HEK293 (cell line): ENCODE measurements at regions not wholly inside any gene's neighbourhood (a gene's known extent, or its start where the extent isn't known, plus 50 kb on each side); places are given as distances from the start of the nearest gene placed in this dataset.

Source experiments
- CTCF ChIA-PET: fragments of 350-600 bp; formaldehyde crosslinking; extraction: SDS; loops from one replicate; lab custom pipeline; 2021; ENCODE audit warnings: antibody characterized with exemption; lab: Yijun Ruan, JAX
- POLR2A ChIA-PET: fragments of 300-600 bp; formaldehyde crosslinking; extraction: SDS; loops from one replicate; lab custom pipeline; 2020; ENCODE audit warnings: antibody characterized with exemption, inconsistent platforms; lab: Yijun Ruan, JAX
- H3K27ac ChIP-seq: fragments of 200-500 bp; sonication (Bioruptor generic); 2 replicates; pipeline ENCODE4 v1.5.1; 2014; ENCODE audit warnings: low read depth, low read length, control low read depth, inconsistent platforms; ENCODE audit errors: extremely low read depth
- H3K36me3 ChIP-seq, 2 experiments: fragments of 200-500 bp in 1 of 2; sonication (Bioruptor generic) in 1 of 2; 1 replicate in 1 of 2; 2 replicates in 1 of 2; pipeline ENCODE4 v1.5.1; 2014 to 2017; ENCODE audit warnings: inconsistent platforms in 2 of 2, low read length in 2 of 2; ENCODE audit not compliant: control insufficient read depth in 2 of 2, insufficient read depth in 1 of 2
- H3K4me1 ChIP-seq: fragments of 200-500 bp; sonication (Bioruptor generic); 2 replicates; pipeline ENCODE4 v1.5.1; 2014; ENCODE audit warnings: mild to moderate bottlenecking, low read length, inconsistent platforms; ENCODE audit not compliant: control insufficient read depth, insufficient read depth
- H3K4me3 ChIP-seq: 2 replicates; pipeline ENCODE4 v1.5.1; 2011; ENCODE audit warnings: low read depth, mild to moderate bottlenecking, control low read depth, low read length, moderate library complexity
- H3K9me3 ChIP-seq: fragments of 200-500 bp; sonication (Bioruptor generic); 2 replicates; pipeline ENCODE4 v1.5.1; 2014; ENCODE audit warnings: low read depth, low read length, inconsistent platforms; ENCODE audit not compliant: control insufficient read depth, insufficient read depth
- EGR2 ChIP-seq: fragments of 450-650 bp; formaldehyde crosslinking; IDR thresholded peaks from 2 replicates; pipeline ENCODE4 v1.5.1; 2016; ENCODE audit warnings: low read depth, missing biosample characterization, missing genetic modification characterization
- SCRT2 ChIP-seq: fragments of 450-650 bp; formaldehyde crosslinking; IDR thresholded peaks from 2 replicates; pipeline ENCODE4 v1.5.1; 2016; ENCODE audit warnings: missing biosample characterization, missing genetic modification characterization
- TRIM28 ChIP-seq: IDR thresholded peaks from 2 replicates; pipeline ENCODE4 v1.6.1; 2011; ENCODE audit warnings: low read length, control low read depth, borderline replicate concordance
- WT1 ChIP-seq: fragments of 450-650 bp; formaldehyde crosslinking; IDR thresholded peaks from 2 replicates; pipeline ENCODE4 v1.5.1; 2016; ENCODE audit warnings: missing biosample characterization, missing genetic modification characterization
- ZBTB7A ChIP-seq: fragments of 450-650 bp; formaldehyde crosslinking; IDR thresholded peaks from 2 replicates; pipeline ENCODE4 v1.5.1; 2016; ENCODE audit warnings: low read depth, missing biosample characterization, missing genetic modification characterization
- ZEB2 ChIP-seq: fragments of 450-650 bp; formaldehyde crosslinking; IDR thresholded peaks from 2 replicates; pipeline ENCODE4 v1.5.1; 2016; ENCODE audit warnings: missing biosample characterization, missing genetic modification characterization
- ZNF155 ChIP-seq: fragments of 450-650 bp; formaldehyde crosslinking; IDR thresholded peaks from 2 replicates; pipeline ENCODE4 v1.5.1; 2016; ENCODE audit warnings: missing biosample characterization, missing genetic modification characterization
- ZNF37A ChIP-seq: fragments of 450-650 bp; IDR thresholded peaks from 2 replicates; pipeline ENCODE4 v1.5.1; 2018; ENCODE audit warnings: missing biosample characterization, missing genetic modification characterization
- ZNF394 ChIP-seq: fragments of 450-650 bp; formaldehyde crosslinking; IDR thresholded peaks from 2 replicates; pipeline ENCODE4 v1.5.1; 2016; ENCODE audit warnings: missing biosample characterization, missing genetic modification characterization, mild to moderate bottlenecking, moderate library complexity, borderline replicate concordance
- ZNF423 ChIP-seq: fragments of 450-650 bp; formaldehyde crosslinking; IDR thresholded peaks from 2 replicates; pipeline ENCODE4 v1.5.1; 2016; ENCODE audit warnings: missing biosample characterization, missing genetic modification characterization
- ZNF48 ChIP-seq: fragments of 450-650 bp; formaldehyde crosslinking; IDR thresholded peaks from 2 replicates; pipeline ENCODE4 v1.5.1; 2016; ENCODE audit warnings: missing biosample characterization, missing genetic modification characterization
- ZNF514 ChIP-seq: fragments of 450-650 bp; formaldehyde crosslinking; IDR thresholded peaks from 2 replicates; pipeline ENCODE4 v1.5.1; 2016; ENCODE audit warnings: missing biosample characterization, missing genetic modification characterization
- ZNF521 ChIP-seq: fragments of 450-650 bp; formaldehyde crosslinking; IDR thresholded peaks from 2 replicates; pipeline ENCODE4 v1.5.1; 2017; ENCODE audit warnings: missing biosample characterization, mild to moderate bottlenecking, missing genetic modification characterization
- ZNF555 ChIP-seq: fragments of 450-650 bp; formaldehyde crosslinking; conservative IDR thresholded peaks from 2 replicates; pipeline ENCODE4 v1.5.1; 2017; ENCODE audit warnings: missing biosample characterization, mild to moderate bottlenecking, missing genetic modification characterization, inconsistent platforms
- ZNF585B ChIP-seq: fragments of 450-650 bp; formaldehyde crosslinking; IDR thresholded peaks from 2 replicates; pipeline ENCODE4 v1.5.1; 2016; ENCODE audit warnings: missing biosample characterization, missing genetic modification characterization
- ZNF623 ChIP-seq: fragments of 450-650 bp; formaldehyde crosslinking; IDR thresholded peaks from 2 replicates; pipeline ENCODE4 v1.5.1; 2016; ENCODE audit warnings: missing biosample characterization, missing genetic modification characterization
- ZNF654 ChIP-seq: fragments of 450-650 bp; formaldehyde crosslinking; IDR thresholded peaks from 2 replicates; pipeline ENCODE4 v1.5.1; 2016; ENCODE audit warnings: low read depth, missing biosample characterization, missing genetic modification characterization
- ZNF658 ChIP-seq: fragments of 450-650 bp; formaldehyde crosslinking; IDR thresholded peaks from 2 replicates; pipeline ENCODE4; 2016; ENCODE audit warnings: missing biosample characterization, missing genetic modification characterization
- ZNF843 ChIP-seq: fragments of 450-650 bp; formaldehyde crosslinking; IDR thresholded peaks from 2 replicates; pipeline ENCODE4 v1.5.1; 2016; ENCODE audit warnings: missing biosample characterization, missing genetic modification characterization
- ZSCAN30 ChIP-seq: fragments of 450-650 bp; IDR thresholded peaks from 2 replicates; pipeline ENCODE4 v1.5.1; 2018; ENCODE audit warnings: missing biosample characterization, mild to moderate bottlenecking, missing genetic modification characterization, moderate library complexity
- TF ChIP-seq, protein P1 (sequence below): fragments of 450-650 bp; formaldehyde crosslinking; IDR thresholded peaks from 2 replicates; pipeline ENCODE4 v1.5.1; 2016; ENCODE audit warnings: missing biosample characterization, missing genetic modification characterization
- TF ChIP-seq, protein P2 (sequence below): fragments of 450-650 bp; formaldehyde crosslinking; IDR thresholded peaks from 2 replicates; pipeline ENCODE4 v1.5.1; 2016; ENCODE audit warnings: missing biosample characterization, missing genetic modification characterization
- TF ChIP-seq, protein P3 (sequence below): fragments of 450-650 bp; formaldehyde crosslinking; IDR thresholded peaks from 2 replicates; pipeline ENCODE4; 2016; ENCODE audit warnings: missing biosample characterization, missing genetic modification characterization
- TF ChIP-seq, protein P4 (sequence below): fragments of 450-650 bp; formaldehyde crosslinking; conservative IDR thresholded peaks from 2 replicates; pipeline ENCODE4 v1.5.1; 2016; ENCODE audit warnings: low read depth, missing biosample characterization, missing genetic modification characterization

DNA sequence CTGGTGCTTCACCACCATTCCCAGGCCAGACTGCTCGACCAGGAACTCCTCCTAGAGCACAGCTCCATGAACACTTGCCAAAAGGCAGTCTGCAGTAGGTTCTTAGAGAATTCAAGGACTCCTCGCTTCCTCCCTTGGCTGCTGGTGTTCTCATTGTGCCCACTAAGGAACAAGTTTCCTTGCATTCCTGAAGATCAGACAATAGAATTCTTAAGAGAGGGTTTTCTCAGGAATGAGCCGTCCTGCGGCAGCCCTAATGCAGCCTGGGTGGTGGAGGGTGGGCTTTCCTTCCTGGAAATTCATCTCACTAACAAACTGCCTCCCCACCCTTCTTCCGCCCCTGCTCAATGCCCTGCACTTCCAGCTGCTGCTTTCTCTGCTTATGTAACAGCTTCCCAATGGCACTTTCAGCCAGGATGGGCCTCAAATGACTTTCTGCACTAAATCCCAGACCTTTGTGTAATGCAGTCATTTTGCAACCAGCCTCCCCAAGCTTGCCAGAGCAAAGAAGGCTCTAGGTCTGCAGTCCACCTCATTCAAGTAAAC is 287.9 kb downstream of the PLPP3 start:
- POLR2A ChIA-PET: no interaction called here
- H3K9me3 ChIP-seq: no peaks in the 10 kb centered on the region
- no peak overlapping the region for H3K4me3 ChIP-seq
- H3K4me1 ChIP-seq: 0 out of 2 replicates have a peak, but pooled peaks cover 2% of the 10 kb centered on the region
- TF ChIP-seq ZNF423 (tag by site-specific recombination) (no peak), ZNF521 (tag by site-specific recombination) (no peak), ZNF623 (tag by site-specific recombination) (no peak), ZNF48 (tag by site-specific recombination) (no peak), ZNF843 (tag by site-specific recombination) (no peak), WT1 (no peak), ZNF514 (no peak), ZEB2 (tag by site-specific recombination) (no peak), ZNF555 (tag by site-specific recombination) (no peak), ZNF394 (no peak), ZBTB7A (no peak), ZSCAN30 (tag by site-specific recombination) (no peak), ZNF585B (tag by site-specific recombination) (no peak), TRIM28 (no peak), ZNF155 (tag by site-specific recombination) (no peak), SCRT2 (tag by site-specific recombination) (no peak), ZNF654 (tag by site-specific recombination) (no peak)
- TF ChIP-seq, protein P1, sequence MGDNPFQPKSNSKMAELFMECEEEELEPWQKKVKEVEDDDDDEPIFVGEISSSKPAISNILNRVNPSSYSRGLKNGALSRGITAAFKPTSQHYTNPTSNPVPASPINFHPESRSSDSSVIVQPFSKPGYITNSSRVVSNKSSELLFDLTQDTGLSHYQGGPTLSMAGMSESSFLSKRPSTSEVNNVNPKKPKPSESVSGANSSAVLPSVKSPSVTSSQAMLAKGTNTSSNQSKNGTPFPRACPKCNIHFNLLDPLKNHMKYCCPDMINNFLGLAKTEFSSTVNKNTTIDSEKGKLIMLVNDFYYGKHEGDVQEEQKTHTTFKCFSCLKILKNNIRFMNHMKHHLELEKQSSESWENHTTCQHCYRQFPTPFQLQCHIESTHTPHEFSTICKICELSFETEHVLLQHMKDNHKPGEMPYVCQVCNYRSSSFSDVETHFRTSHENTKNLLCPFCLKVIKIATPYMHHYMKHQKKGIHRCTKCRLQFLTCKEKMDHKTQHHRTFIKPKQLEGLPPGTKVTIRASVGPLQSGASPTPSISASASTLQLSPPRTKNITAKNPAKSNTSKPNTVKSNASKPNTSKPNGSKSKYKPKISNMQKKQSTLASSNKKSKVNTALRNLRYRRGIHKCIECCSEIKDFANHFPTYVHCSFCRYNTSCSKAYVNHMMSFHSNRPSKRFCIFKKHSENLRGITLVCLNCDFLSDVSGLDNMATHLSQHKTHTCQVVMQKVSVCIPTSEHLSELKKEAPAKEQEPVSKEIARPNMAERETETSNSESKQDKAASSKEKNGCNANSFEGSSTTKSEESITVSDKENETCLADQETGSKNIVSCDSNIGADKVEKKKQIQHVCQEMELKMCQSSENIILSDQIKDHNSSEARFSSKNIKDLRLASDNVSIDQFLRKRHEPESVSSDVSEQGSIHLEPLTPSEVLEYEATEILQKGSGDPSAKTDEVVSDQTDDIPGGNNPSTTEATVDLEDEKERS (tag by site-specific recombination): no peak
- TF ChIP-seq, protein P2, sequence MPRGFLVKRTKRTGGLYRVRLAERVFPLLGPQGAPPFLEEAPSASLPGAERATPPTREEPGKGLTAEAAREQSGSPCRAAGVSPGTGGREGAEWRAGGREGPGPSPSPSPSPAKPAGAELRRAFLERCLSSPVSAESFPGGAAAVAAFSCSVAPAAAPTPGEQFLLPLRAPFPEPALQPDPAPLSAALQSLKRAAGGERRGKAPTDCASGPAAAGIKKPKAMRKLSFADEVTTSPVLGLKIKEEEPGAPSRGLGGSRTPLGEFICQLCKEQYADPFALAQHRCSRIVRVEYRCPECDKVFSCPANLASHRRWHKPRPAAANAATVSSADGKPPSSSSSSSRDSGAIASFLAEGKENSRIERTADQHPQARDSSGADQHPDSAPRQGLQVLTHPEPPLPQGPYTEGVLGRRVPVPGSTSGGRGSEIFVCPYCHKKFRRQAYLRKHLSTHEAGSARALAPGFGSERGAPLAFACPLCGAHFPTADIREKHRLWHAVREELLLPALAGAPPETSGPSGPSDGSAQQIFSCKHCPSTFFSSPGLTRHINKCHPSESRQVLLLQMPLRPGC: no peak
- CTCF ChIA-PET: interaction anchor here (0.6 kb wide), 1 partner anchor 537 kb away, joined by 3 read pairs; no protein-coding TSS in a partner anchor
- no peaks in the 10 kb centered on the region for H3K36me3 ChIP-seq
- H3K27ac ChIP-seq: no peak overlapping the region

DNA sequence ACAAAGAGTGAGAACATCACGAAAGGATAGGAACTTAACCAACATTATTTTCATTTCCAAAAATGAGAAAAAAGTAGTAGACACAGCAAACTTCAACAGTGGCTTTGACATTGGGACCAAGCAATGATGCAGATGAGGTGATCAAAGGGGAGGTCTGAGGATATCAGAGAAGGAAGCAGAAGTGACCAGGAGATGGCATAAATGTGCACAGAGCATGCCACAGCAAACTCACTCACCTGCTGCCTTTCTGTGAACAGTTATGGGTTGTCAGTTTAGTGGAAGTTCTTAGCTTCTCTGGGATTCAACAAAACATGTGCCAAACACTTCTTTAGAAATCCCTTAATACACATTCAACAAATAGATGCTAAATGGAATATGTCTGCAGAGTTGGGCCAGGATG is 290.1 kb downstream of the PLPP3 start:
- TF ChIP-seq, protein P3, sequence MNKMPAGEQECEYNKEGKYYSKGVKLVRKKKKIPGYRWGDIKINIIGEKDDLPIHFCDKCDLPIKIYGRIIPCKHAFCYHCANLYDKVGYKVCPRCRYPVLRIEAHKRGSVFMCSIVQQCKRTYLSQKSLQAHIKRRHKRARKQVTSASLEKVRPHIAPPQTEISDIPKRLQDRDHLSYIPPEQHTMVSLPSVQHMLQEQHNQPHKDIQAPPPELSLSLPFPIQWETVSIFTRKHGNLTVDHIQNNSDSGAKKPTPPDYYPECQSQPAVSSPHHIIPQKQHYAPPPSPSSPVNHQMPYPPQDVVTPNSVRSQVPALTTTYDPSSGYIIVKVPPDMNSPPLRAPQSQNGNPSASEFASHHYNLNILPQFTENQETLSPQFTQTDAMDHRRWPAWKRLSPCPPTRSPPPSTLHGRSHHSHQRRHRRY: no peak
- TF ChIP-seq, protein P4, sequence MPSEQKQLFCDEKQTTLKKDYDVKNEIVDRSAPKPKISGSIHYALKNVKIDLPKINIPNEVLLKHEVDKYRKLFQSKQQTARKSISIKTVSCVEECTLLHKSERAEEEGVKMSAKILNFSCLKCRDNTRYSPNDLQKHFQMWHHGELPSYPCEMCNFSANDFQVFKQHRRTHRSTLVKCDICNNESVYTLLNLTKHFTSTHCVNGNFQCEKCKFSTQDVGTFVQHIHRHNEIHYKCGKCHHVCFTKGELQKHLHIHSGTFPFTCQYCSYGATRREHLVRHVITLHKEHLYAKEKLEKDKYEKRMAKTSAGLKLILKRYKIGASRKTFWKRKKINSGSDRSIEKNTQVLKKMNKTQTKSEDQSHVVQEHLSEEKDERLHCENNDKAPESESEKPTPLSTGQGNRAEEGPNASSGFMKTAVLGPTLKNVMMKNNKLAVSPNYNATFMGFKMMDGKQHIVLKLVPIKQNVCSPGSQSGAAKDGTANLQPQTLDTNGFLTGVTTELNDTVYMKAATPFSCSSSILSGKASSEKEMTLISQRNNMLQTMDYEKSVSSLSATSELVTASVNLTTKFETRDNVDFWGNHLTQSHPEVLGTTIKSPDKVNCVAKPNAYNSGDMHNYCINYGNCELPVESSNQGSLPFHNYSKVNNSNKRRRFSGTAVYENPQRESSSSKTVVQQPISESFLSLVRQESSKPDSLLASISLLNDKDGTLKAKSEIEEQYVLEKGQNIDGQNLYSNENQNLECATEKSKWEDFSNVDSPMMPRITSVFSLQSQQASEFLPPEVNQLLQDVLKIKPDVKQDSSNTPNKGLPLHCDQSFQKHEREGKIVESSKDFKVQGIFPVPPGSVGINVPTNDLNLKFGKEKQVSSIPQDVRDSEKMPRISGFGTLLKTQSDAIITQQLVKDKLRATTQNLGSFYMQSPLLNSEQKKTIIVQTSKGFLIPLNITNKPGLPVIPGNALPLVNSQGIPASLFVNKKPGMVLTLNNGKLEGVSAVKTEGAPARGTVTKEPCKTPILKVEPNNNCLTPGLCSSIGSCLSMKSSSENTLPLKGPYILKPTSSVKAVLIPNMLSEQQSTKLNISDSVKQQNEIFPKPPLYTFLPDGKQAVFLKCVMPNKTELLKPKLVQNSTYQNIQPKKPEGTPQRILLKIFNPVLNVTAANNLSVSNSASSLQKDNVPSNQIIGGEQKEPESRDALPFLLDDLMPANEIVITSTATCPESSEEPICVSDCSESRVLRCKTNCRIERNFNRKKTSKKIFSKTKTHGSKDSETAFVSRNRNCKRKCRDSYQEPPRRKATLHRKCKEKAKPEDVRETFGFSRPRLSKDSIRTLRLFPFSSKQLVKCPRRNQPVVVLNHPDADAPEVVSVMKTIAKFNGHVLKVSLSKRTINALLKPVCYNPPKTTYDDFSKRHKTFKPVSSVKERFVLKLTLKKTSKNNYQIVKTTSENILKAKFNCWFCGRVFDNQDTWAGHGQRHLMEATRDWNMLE (tag by site-specific recombination): no peak
- TF ChIP-seq EGR2 (tag by site-specific recombination): no peak
- no peak for TF ChIP-seq ZNF658 (tag by site-specific recombination)
- TF ChIP-seq ZNF37A (tag by site-specific recombination): no peak
- no peaks in the 10 kb centered on the region for H3K36me3 ChIP-seq
- no peak overlapping the region for H3K4me3 ChIP-seq
- H3K27ac ChIP-seq: no peak overlapping the region
- no peaks in the 10 kb centered on the region for H3K9me3 ChIP-seq
- H3K4me1 ChIP-seq: no peaks in the 10 kb centered on the region
- ChIA-PET POLR2A (no interaction called here), CTCF (interaction anchor here (0.9 to 1.2 kb wide), 2 partner anchors 289 to 587 kb away, joined by 3 to 4 read pairs; no protein-coding TSS in a partner anchor)
